GM21390 (cell line): ENCODE measurements at regions not wholly inside any gene's neighbourhood (a gene's known extent, or its start where the extent isn't known, plus 50 kb on each side); places are given as distances from the start of the nearest gene placed in this dataset.
A peak's percentile ranks its signal among the peaks of the same experiment; 100 is the strongest.
"Not testable (repeated sequence)": the region's sequence is repeated elsewhere in the genome, so short reads cannot be mapped to it uniquely, and the experiment has no call there.

Experiments used
- ATAC-seq: cut with Tn5 transposase; IDR thresholded peaks from one replicate; pipeline ENCODE4 v1.9.1; 2021; ENCODE audit not compliant: unreplicated experiment

GRCh38 chr9:71285191-71285656, 163.8 kb upstream of the TRPM3 start:
- peak; percentile 87 for ATAC-seq

GRCh38 chr9:71282116-71282515, 160.7 kb upstream of the TRPM3 start:
- not testable (repeated sequence) for ATAC-seq

GRCh38 chr9:71279151-71279739, 157.8 kb upstream of the TRPM3 start:
- ATAC-seq, result no peak

GRCh38 chr9:71273613-71274012, 152.2 kb upstream of the TRPM3 start:
- ATAC-seq, result no peak

GRCh38 chr9:71271602-71272001, 150.2 kb upstream of the TRPM3 start:
- ATAC-seq, result no peak

- ATAC-seq, result no peak
Measured at GRCh38 chr9:71270554-71270953, 149.1 kb upstream of the TRPM3 start.

GRCh38 chr9:71269859-71270258, 148.4 kb upstream of the TRPM3 start:
- no peak for ATAC-seq

- no peak for ATAC-seq
Measured at GRCh38 chr9:71268871-71269635, 147.6 kb upstream of the TRPM3 start.

GRCh38 chr9:71263451-71263850, 142.0 kb upstream of the TRPM3 start:
- ATAC-seq, result no peak

GRCh38 chr9:71260419-71260818, 139.0 kb upstream of the TRPM3 start:
- not testable (repeated sequence) for ATAC-seq

GRCh38 chr9:71254592-71255277, 133.3 kb upstream of the TRPM3 start:
- ATAC-seq, result no peak

GRCh38 chr9:71253011-71253410, 131.6 kb upstream of the TRPM3 start:
- ATAC-seq, result no peak

- ATAC-seq, result no peak
Measured at GRCh38 chr9:71250581-71250980, 129.2 kb upstream of the TRPM3 start.

GRCh38 chr9:71249729-71250317, 128.4 kb upstream of the TRPM3 start:
- ATAC-seq, result peak; percentile 86

- no peak for ATAC-seq
Measured at GRCh38 chr9:71245651-71246050, 124.2 kb upstream of the TRPM3 start.

GRCh38 chr9:71243951-71244350, 122.5 kb upstream of the TRPM3 start:
- ATAC-seq, result no peak

- ATAC-seq, result no peak
Measured at GRCh38 chr9:71242081-71242480, 120.7 kb upstream of the TRPM3 start.

- ATAC-seq, result no peak
Measured at GRCh38 chr9:71237051-71237450, 115.6 kb upstream of the TRPM3 start.

- no peak for ATAC-seq
Measured at GRCh38 chr9:71233646-71234045, 112.2 kb upstream of the TRPM3 start.

- no peak for ATAC-seq
Measured at GRCh38 chr9:71223953-71224538, 102.6 kb upstream of the TRPM3 start.

- no peak for ATAC-seq
Measured at GRCh38 chr9:71218774-71219173, 97.4 kb upstream of the TRPM3 start.
